ENCODE measurements at regions not wholly inside any gene's neighbourhood (a gene's known extent, or its start where the extent isn't known, plus 50 kb on each side); places are given as distances from the start of the nearest gene placed in this dataset.

GRCh38 chr15:39456159-39456558 lies 124.7 kb upstream of the THBS1 start:
- TF ChIP-seq SP1 (IDR thresholded peaks at IDR 0.05) = no peak
- no peak for TF ChIP-seq SP1 (CRISPR knock-in tag; IDR thresholded peaks at IDR 0.05)
- no peak for TF ChIP-seq BRCA1 (CRISPR knock-in tag; IDR thresholded peaks at IDR 0.05)
- TF ChIP-seq, protein P1, sequence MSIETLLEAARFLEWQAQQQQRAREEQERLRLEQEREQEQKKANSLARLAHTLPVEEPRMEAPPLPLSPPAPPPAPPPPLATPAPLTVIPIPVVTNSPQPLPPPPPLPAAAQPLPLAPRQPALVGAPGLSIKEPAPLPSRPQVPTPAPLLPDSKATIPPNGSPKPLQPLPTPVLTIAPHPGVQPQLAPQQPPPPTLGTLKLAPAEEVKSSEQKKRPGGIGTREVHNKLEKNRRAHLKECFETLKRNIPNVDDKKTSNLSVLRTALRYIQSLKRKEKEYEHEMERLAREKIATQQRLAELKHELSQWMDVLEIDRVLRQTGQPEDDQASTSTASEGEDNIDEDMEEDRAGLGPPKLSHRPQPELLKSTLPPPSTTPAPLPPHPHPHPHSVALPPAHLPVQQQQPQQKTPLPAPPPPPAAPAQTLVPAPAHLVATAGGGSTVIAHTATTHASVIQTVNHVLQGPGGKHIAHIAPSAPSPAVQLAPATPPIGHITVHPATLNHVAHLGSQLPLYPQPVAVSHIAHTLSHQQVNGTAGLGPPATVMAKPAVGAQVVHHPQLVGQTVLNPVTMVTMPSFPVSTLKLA (IDR thresholded peaks at IDR 0.05) = no peak
- TF ChIP-seq ZNF549 (CRISPR knock-in tag; IDR thresholded peaks at IDR 0.05) = no peak
- TF ChIP-seq ZNF333 (CRISPR knock-in tag; IDR thresholded peaks at IDR 0.05; ENCODE audit: borderline replicate concordance) = no peak
